Fibroblast of lung (primary cell): ENCODE measurements at regions not wholly inside any gene's neighbourhood (a gene's known extent, or its start where the extent isn't known, plus 50 kb on each side); places are given as distances from the start of the nearest gene placed in this dataset.

Experiments used
- EZH2 ChIP-seq: IDR thresholded peaks from 2 replicates; pipeline ENCODE4 v1.5.1; 2012; ENCODE audit warnings: low read length, control low read depth, mild to moderate bottlenecking; ENCODE audit errors: missing control alignments
- TF ChIP-seq, protein P1 (sequence below), 2 donors: IDR thresholded peaks in 1 of 2; conservative IDR thresholded peaks in 1 of 2; 1 replicate in 1 of 2; 2 replicates in 1 of 2; pipeline ENCODE4 v1.5.1; 2011 to 2012; ENCODE audit warnings: low read length in 2 of 2, control low read depth in 1 of 2, inconsistent platforms in 1 of 2, low read depth in 1 of 2, mild to moderate bottlenecking in 1 of 2

DNA sequence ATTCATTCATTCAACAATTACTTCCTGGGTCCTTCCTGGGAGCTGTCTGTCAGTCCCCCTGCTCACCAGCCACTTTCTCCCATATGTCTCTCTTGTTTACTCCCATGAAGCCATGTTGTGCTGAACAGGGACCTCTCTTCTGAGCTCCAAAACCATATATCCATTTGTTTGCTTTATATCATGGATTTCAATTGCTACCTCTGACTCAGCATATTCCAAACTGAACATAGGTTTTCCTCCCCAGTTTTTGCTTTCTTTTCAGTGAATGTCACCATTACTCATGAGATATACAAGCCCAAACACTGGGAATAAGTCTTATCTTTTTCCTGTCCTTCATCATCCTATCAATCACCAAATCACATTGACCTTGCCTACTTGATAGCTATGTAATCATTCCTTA is 152.5 kb upstream of the P2RY1 start:
- TF ChIP-seq EZH2: no peak
- TF ChIP-seq, protein P1, sequence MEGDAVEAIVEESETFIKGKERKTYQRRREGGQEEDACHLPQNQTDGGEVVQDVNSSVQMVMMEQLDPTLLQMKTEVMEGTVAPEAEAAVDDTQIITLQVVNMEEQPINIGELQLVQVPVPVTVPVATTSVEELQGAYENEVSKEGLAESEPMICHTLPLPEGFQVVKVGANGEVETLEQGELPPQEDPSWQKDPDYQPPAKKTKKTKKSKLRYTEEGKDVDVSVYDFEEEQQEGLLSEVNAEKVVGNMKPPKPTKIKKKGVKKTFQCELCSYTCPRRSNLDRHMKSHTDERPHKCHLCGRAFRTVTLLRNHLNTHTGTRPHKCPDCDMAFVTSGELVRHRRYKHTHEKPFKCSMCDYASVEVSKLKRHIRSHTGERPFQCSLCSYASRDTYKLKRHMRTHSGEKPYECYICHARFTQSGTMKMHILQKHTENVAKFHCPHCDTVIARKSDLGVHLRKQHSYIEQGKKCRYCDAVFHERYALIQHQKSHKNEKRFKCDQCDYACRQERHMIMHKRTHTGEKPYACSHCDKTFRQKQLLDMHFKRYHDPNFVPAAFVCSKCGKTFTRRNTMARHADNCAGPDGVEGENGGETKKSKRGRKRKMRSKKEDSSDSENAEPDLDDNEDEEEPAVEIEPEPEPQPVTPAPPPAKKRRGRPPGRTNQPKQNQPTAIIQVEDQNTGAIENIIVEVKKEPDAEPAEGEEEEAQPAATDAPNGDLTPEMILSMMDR (conservative IDR thresholded peaks at IDR 0.05 in 1 of 2, IDR thresholded peaks at IDR 0.05 in 1 of 2; ENCODE audit: low read depth in 1 of 2, low read length in 2 of 2): no peak
